ENCODE measurements at regions not wholly inside any gene's neighbourhood (a gene's known extent, or its start where the extent isn't known, plus 50 kb on each side); places are given as distances from the start of the nearest gene placed in this dataset.

DNA sequence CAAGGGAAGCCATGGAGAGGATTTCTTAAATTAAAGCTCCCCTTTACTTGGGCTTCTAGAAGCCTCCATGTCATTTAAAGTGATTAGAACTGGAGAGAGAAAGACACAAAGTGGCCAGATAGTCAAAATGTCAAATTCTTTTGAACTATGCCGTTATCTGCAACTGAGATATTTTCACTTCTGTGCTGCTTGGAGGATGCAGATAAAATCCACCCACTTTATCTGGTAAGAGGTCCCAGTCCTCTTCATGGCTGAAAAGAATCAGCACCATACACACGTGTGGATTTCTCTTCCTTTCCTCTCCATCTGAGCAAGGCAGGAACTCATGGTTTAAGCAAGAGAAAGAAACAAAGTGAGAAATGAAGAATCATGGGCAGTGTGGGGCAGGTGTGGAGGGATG is 276.9 kb upstream of the RUNX1 start:
- DNase-seq: no peak

GRCh38 chr21:35324372-35325220 is 275.5 kb upstream of the RUNX1 start:
- DNase-seq: no peak

GRCh38 chr21:35323947-35324346 is 274.8 kb upstream of the RUNX1 start:
- DNase-seq: no peak

- DNase-seq: no peak
Measured at GRCh38 chr21:35321322-35322200, 272.5 kb upstream of the RUNX1 start.

GRCh38 chr21:35319684-35320283 is 270.7 kb upstream of the RUNX1 start:
- no peak for DNase-seq

DNA sequence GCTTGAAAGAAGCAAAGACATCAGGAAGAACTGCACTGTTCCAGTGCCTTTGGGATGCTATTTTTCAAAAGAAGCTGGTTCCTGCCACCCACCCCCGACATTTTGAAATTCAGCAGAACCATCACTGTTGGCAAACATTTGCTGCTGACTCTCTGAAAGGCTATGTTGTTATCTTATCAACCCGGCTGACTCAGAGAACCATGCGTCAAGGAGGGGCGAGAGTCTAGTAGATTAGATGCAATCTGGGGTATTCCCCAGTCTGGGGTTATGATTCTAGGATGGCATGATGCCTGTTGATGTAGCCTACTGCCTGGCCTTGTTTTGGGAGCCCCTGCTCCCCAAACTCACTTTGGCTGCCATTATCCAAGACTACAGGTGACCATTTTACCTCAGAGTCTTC is 267.8 kb upstream of the RUNX1 start:
- DNase-seq: no peak

- DNase-seq: no peak
Measured at GRCh38 chr21:35316456-35316855, 267.4 kb upstream of the RUNX1 start.

DNA sequence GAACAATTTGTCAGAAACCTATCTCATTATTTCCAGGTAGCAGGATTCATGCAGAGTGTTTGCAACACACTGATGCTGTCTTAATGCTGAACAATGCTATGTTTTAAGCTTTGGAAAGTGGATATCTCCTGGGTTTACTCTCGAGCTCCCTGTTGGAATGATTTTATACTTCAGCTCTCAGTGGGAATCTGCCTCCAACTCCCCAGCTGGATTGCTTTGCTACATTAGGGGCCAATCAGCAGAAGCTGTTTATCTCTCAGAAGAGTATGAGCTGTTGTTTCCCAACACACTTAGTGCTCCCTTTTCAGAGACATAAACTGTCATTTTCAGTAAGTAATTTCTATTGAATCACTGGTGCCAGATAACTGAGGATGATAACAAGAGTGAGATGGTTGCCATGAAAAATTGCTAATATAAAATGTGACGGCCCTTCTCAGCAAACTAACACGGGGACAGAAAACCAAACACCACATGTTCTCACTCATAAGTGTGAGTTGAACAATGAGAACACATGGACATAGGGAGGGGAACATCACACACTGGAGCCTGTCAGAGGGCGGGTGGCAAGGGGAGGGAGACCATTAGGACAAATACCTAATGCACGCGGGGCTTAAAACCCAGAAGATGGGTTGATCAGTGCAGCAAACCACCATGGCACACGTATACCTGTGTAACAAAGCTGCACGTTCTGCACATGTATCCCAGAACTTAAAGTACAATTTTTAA is 265.9 kb upstream of the RUNX1 start:
- no peak for DNase-seq

DNA sequence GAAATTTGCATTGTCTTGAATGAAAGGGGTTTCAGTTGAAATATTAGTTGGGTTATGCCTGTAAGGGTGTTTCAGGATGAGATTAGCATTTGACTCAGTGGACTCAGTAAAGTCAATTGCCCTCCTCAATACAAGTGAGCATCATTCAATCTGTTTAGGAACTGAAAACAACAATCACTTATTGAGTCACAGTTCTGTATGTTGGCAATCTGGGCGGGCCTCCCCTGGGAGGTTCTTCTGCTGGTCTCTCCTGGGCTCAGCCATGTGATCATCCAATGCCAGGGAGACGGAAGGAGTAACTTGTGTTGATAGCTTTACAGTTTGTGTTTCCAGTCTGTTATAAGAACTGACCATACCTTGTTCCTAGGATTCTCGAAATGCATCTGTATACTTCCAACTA is 262.9 kb upstream of the RUNX1 start:
- no peak for DNase-seq

GRCh38 chr21:35309316-35309715 is 260.2 kb upstream of the RUNX1 start:
- no peak for DNase-seq

DNA sequence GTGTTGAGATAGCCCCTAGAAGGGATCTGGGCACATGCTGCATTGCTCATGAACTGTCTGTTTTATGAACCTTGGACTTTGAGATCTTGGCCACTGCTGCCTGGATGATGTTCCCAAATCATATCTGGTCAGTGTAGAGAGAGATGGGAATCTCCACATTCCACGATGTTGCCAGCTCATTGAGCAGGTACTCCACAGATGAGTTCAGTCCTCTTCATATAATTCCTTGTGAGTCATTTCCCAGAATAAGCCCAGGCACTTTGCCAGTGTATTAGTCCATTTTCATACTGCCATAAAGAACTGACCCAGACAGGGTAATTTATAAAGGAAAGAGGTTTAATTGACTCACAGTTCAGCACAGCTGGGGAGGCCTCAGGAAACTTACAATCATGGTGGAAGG is 254.0 kb upstream of the RUNX1 start:
- DNase-seq: no peak

- DNase-seq: no peak
Measured at GRCh38 chr21:35298757-35299156, 249.7 kb upstream of the RUNX1 start.

DNA sequence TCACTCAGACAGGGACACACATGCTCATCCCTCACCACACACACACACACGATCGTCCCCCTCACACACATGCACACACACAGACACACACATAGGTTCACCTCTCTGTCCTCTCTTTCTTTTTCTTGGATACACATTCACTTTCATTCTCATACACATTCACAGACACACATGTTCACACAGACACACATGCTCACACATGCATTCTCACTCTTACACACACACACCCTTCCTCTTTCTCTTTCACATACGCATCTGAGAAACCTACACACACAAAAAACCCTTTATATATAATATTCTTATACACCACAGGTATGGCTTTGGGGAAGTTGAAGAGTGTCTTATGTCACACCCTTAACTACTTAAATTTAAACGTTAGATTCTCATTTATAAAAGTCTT is 248.6 kb upstream of the RUNX1 start:
- DNase-seq: no peak

GRCh38 chr21:35294231-35294898 is 245.3 kb upstream of the RUNX1 start:
- no peak for DNase-seq

GRCh38 chr21:35291973-35292627 is 243.0 kb upstream of the RUNX1 start:
- no peak for DNase-seq

- no peak for DNase-seq
Measured at GRCh38 chr21:35291034-35291433, 241.9 kb upstream of the RUNX1 start.

DNA sequence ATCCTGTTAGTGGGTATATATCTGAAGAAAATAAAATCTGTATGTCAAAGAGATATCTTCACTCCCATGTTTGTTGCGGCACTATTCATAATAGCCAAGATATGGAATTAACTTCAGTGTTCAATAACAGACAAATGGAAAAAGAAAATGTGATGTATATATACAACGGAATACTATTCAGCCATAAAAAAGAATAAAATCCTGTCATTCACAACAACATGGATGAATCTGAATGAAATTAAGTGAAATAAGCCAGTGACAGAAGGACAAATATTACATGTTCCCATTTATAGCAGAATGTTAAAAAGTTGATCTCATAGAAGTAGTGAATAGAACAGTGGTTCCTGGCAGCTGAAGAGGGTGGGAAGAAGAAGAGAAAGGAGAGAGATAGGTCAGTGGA is 239.1 kb upstream of the RUNX1 start:
- no peak for DNase-seq

- no peak for DNase-seq
Measured at GRCh38 chr21:35284199-35284598, 235.1 kb upstream of the RUNX1 start.

DNA sequence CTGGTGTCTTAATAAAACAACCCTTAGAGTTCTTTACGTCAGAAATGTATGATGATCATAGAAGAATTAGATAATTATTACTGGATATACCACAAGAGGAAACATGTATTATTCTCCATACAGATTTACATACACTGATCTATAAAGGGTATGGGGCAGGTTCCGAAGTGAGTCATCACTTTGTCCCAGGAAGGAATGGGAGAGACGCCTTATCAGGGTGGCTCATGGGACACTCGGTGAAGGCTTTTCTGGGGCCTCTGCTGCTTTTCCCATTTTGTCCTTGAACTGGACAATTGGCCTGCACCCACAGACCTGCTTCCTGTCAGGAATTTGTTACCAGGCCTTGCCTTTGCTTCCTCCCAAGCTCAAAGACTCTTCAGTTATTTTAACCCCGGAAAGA is 233.8 kb upstream of the RUNX1 start:
- no peak for DNase-seq

DNA sequence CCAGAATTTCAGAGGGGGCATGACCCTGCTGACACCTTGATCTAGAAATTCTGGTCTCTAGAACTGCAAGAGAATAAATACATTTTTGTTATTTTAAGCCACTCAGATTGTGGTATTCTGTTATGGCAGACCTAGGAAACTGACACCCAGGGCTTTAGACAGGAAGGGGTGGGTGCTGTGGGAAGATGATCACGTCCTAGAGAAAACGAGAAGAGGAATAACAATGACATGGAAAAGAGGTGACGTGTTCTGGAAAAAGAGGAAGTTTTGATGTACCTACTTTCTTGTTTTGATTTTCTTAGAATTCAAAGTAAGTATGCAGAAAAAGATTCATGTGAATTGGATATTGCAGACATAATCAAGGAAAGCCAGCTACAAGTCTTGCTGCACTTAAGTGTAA is 232.9 kb upstream of the RUNX1 start:
- no peak for DNase-seq

DNA sequence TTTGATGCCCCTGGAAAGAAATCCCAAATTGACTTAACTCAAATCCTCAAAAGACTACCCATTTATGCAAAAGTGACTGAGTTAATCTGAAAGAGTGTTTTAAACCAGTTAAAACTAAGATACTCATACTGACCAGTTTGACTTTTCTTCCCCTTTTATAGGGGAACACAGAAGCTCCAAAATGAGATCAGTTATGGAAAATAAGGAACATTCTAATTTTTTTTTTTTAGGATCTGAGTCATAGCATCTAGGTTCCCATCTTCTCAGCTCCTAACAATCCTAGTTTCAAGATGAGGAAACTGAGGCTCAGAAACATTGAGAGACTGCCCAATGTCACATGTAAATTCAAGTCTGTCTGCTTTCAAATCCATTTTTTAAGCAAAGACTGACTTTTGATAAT is 231.1 kb upstream of the RUNX1 start:
- DNase-seq: no peak

DNA sequence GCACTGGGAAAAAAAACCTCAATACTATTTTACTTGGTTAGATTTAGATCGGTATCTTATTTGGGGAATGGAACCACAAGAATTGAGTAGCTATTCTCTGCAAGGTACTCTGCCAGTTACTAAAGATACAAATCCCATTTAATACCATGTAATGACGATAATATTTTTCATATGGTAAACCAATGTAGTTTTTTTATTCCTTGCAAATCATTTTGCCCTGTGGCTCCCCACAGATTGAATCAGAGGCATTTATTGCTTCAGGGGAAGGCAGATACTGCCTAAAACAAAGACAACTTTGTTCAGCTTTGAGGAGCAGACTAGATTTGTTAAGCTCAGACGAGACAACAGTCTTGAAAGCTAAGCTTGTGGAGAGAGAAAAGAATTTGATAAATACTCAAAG is 226.7 kb upstream of the RUNX1 start:
- no peak for DNase-seq
